ENCODE measurements at regions not wholly inside any gene's neighbourhood (a gene's known extent, or its start where the extent isn't known, plus 50 kb on each side); places are given as distances from the start of the nearest gene placed in this dataset.

DNA sequence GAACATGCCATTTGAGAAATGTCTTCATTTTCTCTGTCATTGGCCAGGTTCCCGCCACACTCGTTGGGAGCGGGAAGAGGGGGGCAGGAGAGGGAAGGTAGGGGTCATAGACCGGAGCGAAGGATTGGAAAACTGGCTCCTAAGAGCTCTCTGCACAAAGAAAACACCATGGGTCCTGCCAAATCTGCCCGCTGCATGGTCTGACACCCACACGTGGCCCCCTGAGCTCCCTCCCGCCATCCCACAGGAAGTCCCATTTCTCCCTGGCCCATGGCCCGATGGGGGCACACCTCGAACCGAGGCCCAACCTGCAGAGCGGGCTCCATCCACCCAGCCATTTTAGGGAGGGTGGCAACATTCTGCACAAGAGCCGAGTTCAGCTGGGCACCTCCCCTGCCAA is 159.6 kb downstream of the SALL1 start:
- TF ChIP-seq POLR2A (IDR thresholded peaks at IDR 0.05) (no peak), CTCF (IDR thresholded peaks at IDR 0.05) (no peak)
